HG02970 (cell line): ENCODE measurements at regions not wholly inside any gene's neighbourhood (a gene's known extent, or its start where the extent isn't known, plus 50 kb on each side); places are given as distances from the start of the nearest gene placed in this dataset.
A peak's percentile ranks its signal among the peaks of the same experiment; 100 is the strongest.

Experiments
- ATAC-seq: cut with Tn5 transposase; IDR thresholded peaks from one replicate; pipeline ENCODE4 v1.9.1; 2021; ENCODE audit warnings: mild to moderate bottlenecking, moderate library complexity, moderate number of reproducible peaks; ENCODE audit not compliant: unreplicated experiment, low FRiP score

DNA sequence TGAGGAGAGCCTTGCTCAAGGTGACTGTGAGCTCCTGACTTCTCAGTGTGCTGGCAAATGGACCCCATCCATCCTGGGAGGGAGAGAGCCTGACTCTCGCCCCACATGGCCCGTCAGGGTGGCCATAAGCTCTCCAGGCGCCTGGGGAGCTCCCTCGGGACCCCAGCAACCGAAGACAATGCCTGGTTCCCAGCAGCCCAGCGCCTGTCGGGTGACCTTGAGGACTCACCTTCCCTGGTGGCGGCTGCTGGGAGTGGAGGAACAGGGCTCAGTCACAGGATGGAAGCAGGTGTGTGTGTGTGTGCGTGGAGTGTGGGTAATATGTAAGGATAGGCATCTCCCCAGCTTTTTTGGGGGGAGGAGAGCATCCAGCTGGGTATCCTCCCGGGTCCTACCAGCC is 190.3 kb downstream of the MELK start:
- ATAC-seq: no peak

DNA sequence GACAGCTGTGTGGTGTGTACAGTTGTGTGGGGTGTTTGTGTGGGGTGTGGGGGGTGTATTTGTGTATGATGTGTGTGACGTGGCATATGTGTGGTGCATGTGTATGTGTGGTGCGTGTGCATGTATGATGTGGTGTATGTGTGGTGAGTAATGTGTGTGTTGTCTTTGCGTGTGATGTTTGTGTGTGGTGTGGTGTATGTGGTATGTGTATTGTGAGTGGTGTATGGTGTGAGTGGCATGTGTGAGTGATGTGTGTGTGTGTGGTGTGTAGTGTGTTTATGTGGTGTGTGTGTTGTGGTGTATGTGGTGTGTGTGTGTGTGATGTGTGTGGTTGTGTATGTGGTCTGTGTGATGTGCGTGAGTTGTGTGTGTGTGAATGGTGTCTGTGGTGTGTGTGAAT is 191.1 kb downstream of the MELK start:
- no peak for ATAC-seq

DNA sequence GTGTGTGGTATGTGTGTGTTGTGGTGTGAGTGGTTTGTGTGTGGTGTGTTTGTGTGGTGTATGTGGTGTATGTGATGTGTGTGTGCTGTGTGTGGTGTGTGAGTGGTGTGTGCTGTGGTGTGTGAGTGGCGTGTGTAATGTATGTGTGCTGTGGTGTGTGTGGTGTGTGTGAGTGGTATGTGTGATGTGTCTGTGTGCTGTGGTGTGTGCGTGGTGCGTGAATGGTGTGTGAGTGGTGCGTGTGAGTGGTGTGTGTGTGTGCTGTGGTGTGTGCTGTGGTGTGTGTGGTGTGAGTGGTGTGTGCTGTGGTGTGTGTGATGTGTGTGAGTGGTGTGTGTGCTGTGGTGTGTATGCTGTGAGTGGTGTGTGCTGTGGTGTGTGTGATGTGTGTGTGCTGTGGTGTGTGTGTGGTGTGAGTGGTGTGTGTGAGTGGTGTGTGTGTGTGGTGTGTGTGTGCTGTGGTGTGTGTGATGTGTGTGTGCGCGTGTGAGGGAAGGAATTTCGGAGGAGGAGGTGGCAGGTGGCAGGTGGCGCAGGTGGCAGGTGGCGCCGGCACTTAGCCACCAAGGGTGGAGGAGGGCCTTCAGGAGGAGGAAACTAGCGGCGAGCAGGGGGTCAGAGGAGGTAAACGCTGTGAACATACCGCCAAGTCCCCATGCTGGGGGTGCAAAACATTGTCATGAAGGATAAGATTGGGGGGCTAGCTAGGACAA is 191.8 kb downstream of the MELK start:
- ATAC-seq: no peak

GRCh38 chr9:36765077-36765390 is 192.3 kb downstream of the MELK start:
- ATAC-seq: no peak

DNA sequence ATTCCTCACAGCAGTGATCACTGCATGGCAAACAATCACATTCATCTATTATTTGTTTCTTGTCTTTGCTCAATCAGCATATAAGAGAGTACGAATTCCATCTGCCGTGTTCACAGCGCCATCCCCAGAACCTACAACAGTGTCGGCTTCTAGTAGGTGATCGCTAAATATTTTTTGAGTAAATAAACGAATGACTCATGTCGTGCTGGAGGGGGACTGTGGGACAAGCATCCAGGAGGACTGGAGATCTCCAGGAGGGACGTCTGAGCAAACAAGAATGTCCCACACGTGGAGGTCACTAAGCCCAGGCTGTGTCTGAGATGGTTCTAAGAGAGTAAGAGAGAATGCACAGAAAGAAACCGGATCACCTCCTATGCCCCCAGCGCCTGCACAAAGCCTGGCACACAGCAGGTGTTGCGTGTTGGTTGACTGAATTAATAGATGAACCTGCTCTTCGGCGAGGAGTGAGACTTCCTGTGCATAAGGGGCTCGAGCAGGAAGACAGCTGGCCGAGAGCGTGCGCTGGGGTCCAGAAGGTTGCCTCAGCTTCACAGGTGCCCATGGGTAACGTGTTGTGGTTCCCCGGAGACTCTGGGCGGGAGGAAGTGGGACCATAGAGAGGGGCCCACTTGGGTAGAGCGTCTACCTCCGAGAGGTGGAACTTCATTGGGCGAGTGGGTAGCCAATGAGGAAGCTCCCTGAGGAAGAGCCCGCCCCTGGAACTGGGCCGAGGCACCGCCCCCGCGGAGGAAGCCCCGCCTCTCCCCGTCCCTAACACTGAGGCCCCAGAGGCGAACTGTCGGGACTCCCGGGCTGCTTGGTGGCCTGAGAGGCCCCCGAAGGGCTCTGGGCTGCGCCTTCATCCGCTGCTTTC is 193.0 kb downstream of the MELK start:
- peak; percentile 96 for ATAC-seq

GRCh38 chr9:36768677-36769076 is 196.0 kb downstream of the MELK start:
- no peak for ATAC-seq

- no peak for ATAC-seq
Observed at GRCh38 chr9:36770025-36770424, 197.3 kb downstream of the MELK start.

- no peak for ATAC-seq
Observed at GRCh38 chr9:36772449-36773403, 200.0 kb downstream of the MELK start.

DNA sequence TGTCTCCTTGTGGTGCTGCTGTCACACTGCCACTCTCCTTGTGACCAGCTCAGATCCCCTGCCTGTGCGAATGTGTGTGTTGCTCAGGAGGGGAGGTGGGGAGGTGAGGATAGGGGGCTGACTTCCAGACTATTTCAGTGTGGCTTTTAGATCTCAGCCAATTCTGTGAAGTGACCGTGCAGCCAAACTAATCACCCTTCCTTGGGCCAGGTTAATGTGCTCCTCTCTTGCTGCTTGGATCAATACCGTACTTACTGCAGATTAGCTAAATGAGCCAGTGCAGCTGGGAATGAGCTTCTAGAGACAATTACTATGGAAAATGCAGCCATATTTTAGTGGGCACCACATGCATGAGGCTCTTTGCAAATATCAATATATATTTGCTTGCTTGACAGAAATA is 206.0 kb downstream of the MELK start:
- no peak for ATAC-seq

GRCh38 chr9:36779582-36779981 is 206.9 kb downstream of the MELK start:
- no peak for ATAC-seq

GRCh38 chr9:36780186-36780585 is 207.5 kb downstream of the MELK start:
- ATAC-seq: no peak

DNA sequence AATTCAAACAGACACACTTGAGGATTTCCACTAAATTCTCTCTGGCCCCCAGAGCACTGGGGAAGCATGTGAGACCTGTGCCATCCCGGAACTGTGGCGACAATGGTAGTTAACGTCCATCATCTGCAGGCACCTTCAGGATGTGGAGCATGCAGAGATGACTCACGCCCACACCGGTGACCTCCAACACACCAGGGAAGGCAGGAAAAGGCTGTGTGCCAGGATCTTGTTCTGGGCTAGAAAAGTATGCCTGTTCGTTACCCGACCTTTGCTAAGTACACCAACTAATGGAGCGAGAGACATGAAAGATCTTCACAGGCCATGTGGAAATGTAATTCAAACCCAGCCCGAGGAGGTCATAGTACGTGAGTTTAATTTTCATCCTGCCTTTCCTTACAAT is 208.8 kb downstream of the MELK start:
- ATAC-seq: no peak
